IMR-90 (cell line): ENCODE measurements at regions not wholly inside any gene's neighbourhood (a gene's known extent, or its start where the extent isn't known, plus 50 kb on each side); places are given as distances from the start of the nearest gene placed in this dataset.

Experiments used
- ATAC-seq: fragments of 200-7000 bp; cut with Tn5 transposase; 2 replicates; pipeline ENCODE4 v1.9.1; 2020; ENCODE audit warnings: low read depth, mild to moderate bottlenecking, moderate library complexity
- BruUV-seq: library from RNA; stranded (reverse); fragments of 400-500 nt; replicated peaks from 2 replicates; lab custom pipeline; 2021; lab: Mats Ljungman, UMichigan
- CTCF ChIA-PET: fragments of 300-600 bp; formaldehyde crosslinking; extraction: SDS; loops from one replicate; lab custom pipeline; 2021; ENCODE audit warnings: antibody characterized with exemption; lab: Yijun Ruan, JAX
- POLR2A ChIA-PET: fragments of 300-600 bp; sonication (Branson Sonifier 250); formaldehyde crosslinking; loops from one replicate; lab custom pipeline; 2022; ENCODE audit warnings: antibody characterized with exemption; ENCODE audit not compliant: unreplicated experiment; lab: Charles Lee
- DNase-seq: peaks from one replicate; pipeline ENCODE4 v3.0.0; 2013
- H2AFZ ChIP-seq: replicated peaks from 2 replicates; pipeline ENCODE3; 2013; ENCODE audit warnings: low read length, mild to moderate bottlenecking; ENCODE audit not compliant: poor library complexity
- H2AK5ac ChIP-seq: 2 replicates; pipeline ENCODE4 v1.6.1; 2013; ENCODE audit warnings: low read depth, low read length, inconsistent platforms
- H2AK9ac ChIP-seq: replicated peaks from 2 replicates; pipeline ENCODE3; 2013; ENCODE audit warnings: mild to moderate bottlenecking, low read depth, low read length, moderate library complexity; ENCODE audit not compliant: poor library complexity
- H2BK120ac ChIP-seq: 2 replicates; pipeline ENCODE4 v1.6.1; 2013; ENCODE audit warnings: low read depth, low read length, inconsistent platforms
- H2BK15ac ChIP-seq: 3 replicates; pipeline ENCODE4 v1.6.1; 2013; ENCODE audit warnings: low read depth, low read length, inconsistent platforms
- H2BK20ac ChIP-seq: 2 replicates; pipeline ENCODE4 v1.6.1; 2013; ENCODE audit warnings: low read depth, mild to moderate bottlenecking, inconsistent platforms, low read length, moderate library complexity
- H2BK5ac ChIP-seq: 2 replicates; pipeline ENCODE4 v1.6.1; 2013; ENCODE audit warnings: mild to moderate bottlenecking, low read depth, low read length, inconsistent platforms; ENCODE audit not compliant: poor library complexity, severe bottlenecking
- H3K14ac ChIP-seq: replicated peaks from 2 replicates; pipeline ENCODE4 v1.6.1; 2013; ENCODE audit warnings: low read depth, low read length, inconsistent platforms
- H3K18ac ChIP-seq: 2 replicates; pipeline ENCODE4 v1.6.1; 2013; ENCODE audit warnings: low read depth, low read length, control low read depth
- H3K23ac ChIP-seq: 2 replicates; pipeline ENCODE4 v1.6.1; 2013; ENCODE audit warnings: low read depth, low read length, inconsistent platforms
- H3K27ac ChIP-seq: 2 replicates; pipeline ENCODE4 v1.5.1; 2013; ENCODE audit warnings: mild to moderate bottlenecking, control low read depth, low read length; ENCODE audit not compliant: insufficient read depth
- H3K27me3 ChIP-seq: 2 replicates; pipeline ENCODE4 v1.6.1; 2013; ENCODE audit warnings: low read length; ENCODE audit not compliant: control insufficient read depth, insufficient read depth
- H3K36me3 ChIP-seq: 2 replicates; pipeline ENCODE4 v1.6.1; 2013; ENCODE audit warnings: low read length, mixed read lengths; ENCODE audit not compliant: control insufficient read depth, insufficient read depth
- H3K4ac ChIP-seq: 2 replicates; pipeline ENCODE4 v1.6.1; 2013; ENCODE audit warnings: low read depth, low read length, inconsistent platforms
- H3K4me1 ChIP-seq: 2 replicates; pipeline ENCODE4 v1.6.1; 2013; ENCODE audit warnings: low read length, mixed read lengths; ENCODE audit not compliant: control insufficient read depth, insufficient read depth
- H3K4me2 ChIP-seq: 2 replicates; pipeline ENCODE4 v1.6.1; 2013; ENCODE audit warnings: low read depth, mild to moderate bottlenecking, control low read depth, low read length, moderate library complexity
- H3K4me3 ChIP-seq: 2 replicates; pipeline ENCODE4 v1.5.1; 2013; ENCODE audit warnings: low read depth, mild to moderate bottlenecking, control low read depth, low read length, moderate library complexity; ENCODE audit not compliant: insufficient read depth
- H3K56ac ChIP-seq: 2 replicates; pipeline ENCODE4 v1.6.1; 2013; ENCODE audit warnings: low read length, inconsistent platforms; ENCODE audit not compliant: insufficient read depth; ENCODE audit errors: extremely low read depth
- H3K79me1 ChIP-seq, 2 experiments: 2 replicates each; pipeline ENCODE4 v1.6.1; 2013; ENCODE audit warnings: low read length in 2 of 2, inconsistent platforms in 1 of 2, low read depth in 1 of 2
- H3K9ac ChIP-seq: 2 replicates; pipeline ENCODE4 v1.6.1; 2013; ENCODE audit warnings: low read depth, low read length, control low read depth
- H3K9me1 ChIP-seq: 2 replicates; pipeline ENCODE4 v1.6.1; 2013; ENCODE audit warnings: low read length, inconsistent platforms; ENCODE audit not compliant: insufficient read depth
- H3K9me3 ChIP-seq: 2 replicates; pipeline ENCODE4 v1.6.1; 2013; ENCODE audit warnings: low read length; ENCODE audit not compliant: control insufficient read depth, insufficient read depth
- H4K20me1 ChIP-seq: 2 replicates; pipeline ENCODE4 v1.6.1; 2013; ENCODE audit warnings: low read length, inconsistent platforms; ENCODE audit not compliant: insufficient read depth
- H4K5ac ChIP-seq: 2 replicates; pipeline ENCODE4 v1.6.1; 2013; ENCODE audit warnings: mild to moderate bottlenecking, low read depth, low read length, control low read depth
- H4K8ac ChIP-seq, 2 experiments: 2 replicates each; pipeline ENCODE4 v1.6.1; 2013; ENCODE audit warnings: low read depth in 2 of 2, low read length in 2 of 2, control low read depth in 1 of 2, inconsistent platforms in 1 of 2
- H4K91ac ChIP-seq: 2 replicates; pipeline ENCODE4 v1.6.1; 2013; ENCODE audit warnings: low read depth, low read length, inconsistent platforms; ENCODE audit not compliant: insufficient read depth
- FOS ChIP-seq: fragments of 150-350 bp; IDR thresholded peaks from 2 replicates; pipeline ENCODE4 v1.6.1; 2016; ENCODE audit warnings: low read depth, low read length
- RFX5 ChIP-seq: IDR thresholded peaks from 2 replicates; pipeline ENCODE4 v1.8.0; 2012; ENCODE audit warnings: low read depth, mild to moderate bottlenecking, low read length, moderate library complexity
- WGBS, 2 experiments: methylation state at CpG; one replicate each; pipeline versions ENCODE4 v1.1.5 to v1.1.7; 2013; ENCODE audit warnings: missing lambda C conversion rate in 2 of 2; ENCODE audit not compliant: insufficient read length in 1 of 2; ENCODE audit errors: extremely low coverage in 2 of 2; 5-methylcytosine and 5-hydroxymethylcytosine counted together
- dilution Hi-C: fragments of 300-500 bp; cut with HindIII; formaldehyde crosslinking; loops from one replicate; pipeline ENCODE4 v1.14.3; 2018; ENCODE audit warnings: low sequenced_read_pairs; ENCODE audit not compliant: unreplicated experiment
- in situ Hi-C: fragments of 300-500 bp; cut with MboI; formaldehyde crosslinking; loops from 3 replicates; pipeline ENCODE4 v1.14.3; 2019; ENCODE audit warnings: low sequenced_read_pairs, inconsistent platforms, mixed read lengths
- intact Hi-C: fragments of 100-400 bp; cut with micrococcal nuclease; formaldehyde crosslinking; loops from 2 replicates; pipeline ENCODE4 v1.10.0; 2022

DNA sequence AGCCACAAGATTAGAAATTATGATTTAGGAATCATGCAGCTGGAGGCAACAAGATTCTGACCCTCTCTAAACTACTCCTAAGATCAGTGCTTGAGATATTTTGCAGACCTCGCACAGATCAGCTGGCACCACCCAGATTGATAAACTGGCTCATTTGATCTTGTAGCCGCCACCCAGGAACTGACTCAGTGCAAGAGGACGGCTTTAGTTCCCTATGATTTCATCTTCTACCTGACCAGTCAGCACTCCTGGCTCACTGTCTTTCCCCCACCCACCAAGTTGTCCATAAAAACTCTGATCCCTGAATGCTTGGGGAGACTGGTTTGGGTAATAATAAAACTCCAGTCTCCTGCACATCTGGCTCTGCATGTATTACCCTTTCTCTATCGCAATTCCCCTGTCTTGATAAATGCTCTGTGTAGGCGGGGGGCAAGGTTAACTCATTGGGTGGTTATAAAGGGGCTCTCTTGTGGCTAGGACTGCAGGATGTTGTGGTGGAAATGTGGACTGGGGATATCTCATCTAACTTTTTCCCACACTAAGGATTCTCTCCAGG lies 96.1 kb downstream of the ARL6IP6 start:
- intact Hi-C loops, result no loop called here
- TF ChIP-seq RFX5 (no peak), FOS (no peak)
- Histone ChIP-seq H3K9me3 (0 out of 2 replicates have a peak, but pooled peaks cover 2% of the 10 kb centered on the region), H2BK15ac (no peak overlapping the region), H3K36me3 (no peaks in the 10 kb centered on the region), H3K4me3 (no peak overlapping the region), H2BK5ac (no peak overlapping the region), H2BK20ac (no peak overlapping the region), H3K9ac (no peak overlapping the region), H3K27me3 (no peaks in the 10 kb centered on the region; the same call in 1 of the 2 replicates), H4K5ac (no peak overlapping the region), H2AK5ac (no peak overlapping the region), H3K9me1 (no peaks in the 10 kb centered on the region), H3K4me1 (no peaks in the 10 kb centered on the region), H4K20me1 (no peaks in the 10 kb centered on the region), H4K8ac (no peak overlapping the region), H4K91ac (no peak overlapping the region), H2AFZ (no peak overlapping the region), H3K23ac (no peak overlapping the region), H3K56ac (no peak overlapping the region), H3K4ac (no peak overlapping the region), H3K79me1 (no peaks in the 10 kb centered on the region), H3K27ac (no peak overlapping the region), H2AK9ac (no peak overlapping the region), H3K18ac (no peak overlapping the region), H3K4me2 (no peak overlapping the region), H3K14ac (no peak overlapping the region), H2BK120ac (no peak overlapping the region)
- dilution Hi-C loops, result no loop called here
- no peak for DNase-seq
- 80% methylated on average over 1 of the region's 5 CpGs; no CpG with 5 or more reads in 1 of the 2 experiments for WGBS, 2 experiments
- CTCF ChIA-PET, result no interaction called here
- POLR2A ChIA-PET, result no interaction called here
- BruUV-seq, result no TSS peak
- in situ Hi-C loops, result no loop called here
- no peak for ATAC-seq
